GM18511 (cell line): ENCODE measurements at regions not wholly inside any gene's neighbourhood (a gene's known extent, or its start where the extent isn't known, plus 50 kb on each side); places are given as distances from the start of the nearest gene placed in this dataset.

Source experiments
- ATAC-seq: cut with Tn5 transposase; IDR thresholded peaks from one replicate; pipeline ENCODE4 v1.9.1; 2021; ENCODE audit warnings: mild to moderate bottlenecking, moderate library complexity; ENCODE audit not compliant: unreplicated experiment

GRCh38 chr12:107271523-107271922 is 178.2 kb upstream of the CRY1 start:
- no peak for ATAC-seq

DNA sequence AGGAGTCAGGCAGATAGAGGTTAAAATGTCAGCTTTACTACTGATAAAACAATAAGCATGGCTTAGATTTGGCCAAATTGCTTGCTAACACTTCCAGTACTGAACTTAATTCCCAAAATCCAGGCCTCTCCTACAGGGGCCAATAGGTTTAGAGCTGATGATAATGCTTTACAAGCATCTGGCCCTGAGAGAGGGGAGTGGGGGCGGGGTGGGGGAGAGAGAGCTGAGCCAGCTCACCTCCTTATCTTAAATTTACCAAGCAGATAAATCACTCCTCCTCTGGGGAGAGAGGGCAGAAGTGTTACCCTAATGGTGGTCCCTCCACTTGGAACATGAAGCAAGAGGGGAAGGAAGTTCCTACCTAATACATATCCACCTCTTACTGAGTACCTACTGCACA is 182.2 kb upstream of the CRY1 start:
- ATAC-seq = no peak

- no peak for ATAC-seq
These were observed 184.5 kb upstream of the CRY1 start for GRCh38 chr12:107277855-107278254.

GRCh38 chr12:107282628-107283027 is 189.3 kb upstream of the CRY1 start:
- ATAC-seq = no peak

DNA sequence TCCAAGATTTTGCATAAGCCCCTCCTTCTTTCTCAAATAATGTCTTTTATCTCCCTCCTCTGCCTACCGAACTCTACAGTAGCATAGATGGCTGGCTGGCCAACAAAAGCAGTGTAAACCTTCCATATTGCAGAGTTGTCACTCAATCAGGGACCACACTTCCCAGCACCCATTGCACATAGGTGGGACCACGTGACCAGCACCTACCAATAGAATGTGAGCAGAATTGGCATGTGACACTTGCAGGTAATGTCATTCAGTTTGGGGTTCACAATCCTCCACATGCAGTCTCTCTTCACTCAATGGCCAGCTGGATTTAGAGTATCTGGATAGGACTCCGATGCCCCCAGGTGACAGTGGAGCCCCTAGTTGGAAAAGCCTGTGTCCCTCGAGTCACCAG is 190.3 kb upstream of the CRY1 start:
- no peak for ATAC-seq

DNA sequence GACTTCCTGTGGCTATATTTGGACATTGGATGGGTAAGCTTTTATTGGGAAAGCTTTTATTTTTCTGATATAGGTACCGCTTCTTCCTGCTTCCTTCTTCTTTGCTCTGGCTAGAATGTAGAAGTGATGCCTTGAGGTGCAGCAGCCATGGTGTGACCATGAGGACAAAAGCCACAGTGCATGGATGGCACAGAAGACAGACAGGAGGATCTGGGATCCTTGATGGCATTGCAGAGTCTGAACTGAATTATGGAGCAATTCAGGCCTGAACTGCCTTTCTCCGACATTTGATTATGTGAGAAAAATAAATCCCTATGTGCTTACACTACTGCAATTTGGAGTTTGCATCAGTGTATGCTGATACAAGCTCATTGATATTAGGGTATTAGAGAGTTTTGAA is 191.3 kb upstream of the CRY1 start:
- no peak for ATAC-seq

- ATAC-seq = no peak
These were observed 194.4 kb upstream of the CRY1 start for GRCh38 chr12:107287436-107288413.

- ATAC-seq = no peak
These were observed 195.2 kb upstream of the CRY1 start for GRCh38 chr12:107288414-107289127.

GRCh38 chr12:107291018-107291417 is 197.7 kb upstream of the CRY1 start:
- no peak for ATAC-seq

DNA sequence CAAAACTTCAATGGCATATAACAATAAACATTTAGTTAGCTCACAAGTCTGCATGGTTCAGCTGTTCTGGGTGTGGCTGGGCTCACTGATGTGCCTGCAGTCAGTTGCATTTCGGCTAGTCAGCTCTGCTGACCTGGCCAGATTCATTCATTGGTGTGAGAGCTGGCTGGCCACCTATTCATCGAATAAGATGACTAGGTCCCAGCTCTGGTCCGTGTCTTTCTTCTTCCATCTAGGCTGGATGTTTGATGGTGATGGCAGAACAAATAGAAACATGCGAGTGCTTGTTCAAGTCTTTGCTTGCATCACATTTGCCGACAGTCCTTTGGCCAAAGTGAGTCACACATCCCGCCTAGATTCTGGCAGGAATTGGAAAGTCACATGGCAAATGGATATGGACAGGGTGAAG is 203.3 kb upstream of the CRY1 start:
- ATAC-seq = no peak

- no peak for ATAC-seq
These were observed 209.4 kb upstream of the CRY1 start for GRCh38 chr12:107302649-107303341.

DNA sequence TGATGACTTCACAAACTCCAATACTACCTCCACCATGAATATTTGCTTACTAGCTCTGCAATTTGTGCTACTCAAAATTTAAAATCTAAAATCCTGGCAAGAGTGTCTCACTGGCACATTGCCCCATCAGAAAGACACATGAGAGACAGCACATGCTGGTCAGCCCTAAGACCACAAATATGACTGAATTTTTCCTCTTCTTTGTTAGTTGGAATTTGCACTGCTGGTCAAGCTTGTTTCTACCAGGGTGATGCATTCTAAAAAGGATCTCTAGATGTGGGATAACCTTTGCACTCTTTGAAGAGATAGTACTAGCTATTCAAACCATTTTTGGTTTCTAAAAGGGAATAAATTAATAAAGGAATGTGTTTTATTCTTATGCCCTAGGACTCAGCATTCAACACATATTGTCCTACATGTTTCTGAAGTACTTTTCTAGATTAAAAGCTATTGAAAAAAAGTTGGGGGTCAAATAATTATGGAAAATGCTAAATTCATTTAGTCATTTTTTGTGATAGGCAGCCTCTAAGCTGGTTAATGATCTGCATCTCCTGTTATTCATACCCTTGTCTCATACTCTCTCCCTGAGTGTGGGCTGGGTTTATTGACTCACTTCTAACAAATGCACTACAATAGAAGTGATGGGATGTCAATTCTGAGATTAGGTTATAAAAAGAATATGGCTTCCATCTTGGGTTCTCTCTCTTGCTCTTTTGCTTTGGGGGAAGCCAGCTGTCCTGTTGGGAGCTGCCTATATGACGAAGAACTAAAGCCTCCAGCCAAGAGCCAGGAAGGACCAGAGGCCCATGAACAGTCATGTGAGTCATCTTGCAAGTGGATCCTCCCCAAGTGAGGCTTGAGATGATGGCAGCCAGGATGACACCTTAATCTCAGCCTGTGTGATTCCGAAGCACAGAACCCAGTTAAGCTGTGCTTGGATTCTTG is 211.5 kb upstream of the CRY1 start:
- no peak for ATAC-seq

DNA sequence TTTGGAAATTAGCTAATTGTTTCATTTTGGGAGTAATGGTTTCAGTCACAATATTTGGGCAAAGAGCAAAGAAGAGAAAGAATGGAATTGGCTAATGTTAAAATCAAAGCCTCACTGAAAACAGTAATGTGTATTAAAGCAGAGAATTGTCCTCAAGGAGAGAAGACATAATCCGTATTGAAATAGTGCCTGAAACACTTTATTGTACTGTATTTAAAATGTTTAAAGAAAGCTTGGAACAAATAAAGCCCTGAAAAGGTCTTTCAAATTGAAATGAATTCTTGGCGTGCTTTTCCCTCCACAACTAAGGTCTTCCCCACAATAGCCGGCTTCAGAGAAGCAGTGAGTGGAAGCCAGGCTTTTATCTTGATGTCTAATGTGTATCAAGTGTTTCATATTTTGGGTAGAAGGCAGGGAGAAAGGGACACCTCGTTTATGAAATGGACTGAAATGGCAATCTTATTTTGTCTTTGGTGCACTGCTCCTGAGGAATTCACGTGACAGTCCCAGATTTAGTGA is 212.9 kb upstream of the CRY1 start:
- no peak for ATAC-seq

GRCh38 chr12:107308310-107308709 is 215.0 kb upstream of the CRY1 start:
- ATAC-seq = no peak

GRCh38 chr12:107309020-107309419 is 215.7 kb upstream of the CRY1 start:
- no peak for ATAC-seq

GRCh38 chr12:107310621-107311020 is 217.3 kb upstream of the CRY1 start:
- ATAC-seq = no peak

- ATAC-seq = no peak
These were observed 218.3 kb upstream of the CRY1 start for GRCh38 chr12:107311682-107312081.

GRCh38 chr12:107317751-107318555 is 224.6 kb upstream of the CRY1 start:
- ATAC-seq = no peak

DNA sequence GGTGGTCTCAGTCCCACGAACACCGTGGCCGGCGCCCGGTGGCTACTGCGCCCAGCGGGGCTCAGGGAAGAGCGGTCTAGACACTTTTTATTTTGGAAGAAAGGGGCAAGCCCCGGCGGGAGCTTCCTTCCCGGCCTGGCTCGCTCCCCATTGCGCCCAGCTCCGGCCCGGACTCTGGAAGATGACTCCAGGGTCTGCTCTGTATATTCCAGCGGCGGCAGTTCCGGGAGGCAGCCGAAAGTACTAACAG is 225.1 kb upstream of the CRY1 start:
- ATAC-seq = no peak
